ENCODE measurements at regions not wholly inside any gene's neighbourhood (a gene's known extent, or its start where the extent isn't known, plus 50 kb on each side); places are given as distances from the start of the nearest gene placed in this dataset.
"Not testable (repeated sequence)": the region's sequence is repeated elsewhere in the genome, so short reads cannot be mapped to it uniquely, and the experiment has no call there.

GRCh38 chr7:150047329-150047728, 173.6 kb downstream of the ATP6V0E2 start:
- not testable (repeated sequence) for DNase-seq

GRCh38 chr7:150047772-150048171, 174.0 kb downstream of the ATP6V0E2 start:
- DNase-seq: not testable (repeated sequence)

GRCh38 chr7:150048244-150049011, 174.7 kb downstream of the ATP6V0E2 start:
- DNase-seq: not testable (repeated sequence)

DNA sequence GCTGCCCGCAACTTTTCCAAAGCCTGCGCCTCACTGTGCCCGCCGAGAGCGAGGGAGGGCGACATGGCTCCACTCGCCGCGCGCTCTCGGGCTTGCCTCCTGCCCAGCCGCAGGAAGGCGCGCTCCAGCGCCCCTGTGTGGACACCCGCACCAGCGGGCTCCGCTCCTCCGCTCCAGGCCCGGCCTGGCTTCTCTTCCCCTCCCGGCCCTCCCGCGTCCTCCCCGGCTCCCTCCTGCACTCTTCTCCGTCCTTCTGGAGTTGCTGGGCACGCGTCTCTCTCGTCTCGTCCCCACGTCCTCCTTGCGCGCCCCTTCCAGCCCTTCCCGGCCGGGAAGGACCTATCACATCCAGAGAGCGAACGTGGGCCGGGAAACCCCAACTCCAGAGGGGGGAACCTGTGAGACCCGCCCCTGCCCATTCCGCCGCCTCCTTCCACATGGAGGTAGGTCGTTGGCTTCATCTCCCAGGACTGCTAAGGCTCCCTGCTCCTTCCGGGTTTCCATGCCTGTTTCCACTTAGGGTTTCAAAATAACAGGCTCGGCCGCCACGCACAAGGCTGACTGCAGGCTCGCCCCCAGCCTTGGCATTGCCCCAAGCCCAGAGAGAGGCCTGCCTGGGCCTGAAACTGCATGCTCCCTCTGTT, 175.4 kb downstream of the ATP6V0E2 start:
- not testable (repeated sequence) for DNase-seq

DNA sequence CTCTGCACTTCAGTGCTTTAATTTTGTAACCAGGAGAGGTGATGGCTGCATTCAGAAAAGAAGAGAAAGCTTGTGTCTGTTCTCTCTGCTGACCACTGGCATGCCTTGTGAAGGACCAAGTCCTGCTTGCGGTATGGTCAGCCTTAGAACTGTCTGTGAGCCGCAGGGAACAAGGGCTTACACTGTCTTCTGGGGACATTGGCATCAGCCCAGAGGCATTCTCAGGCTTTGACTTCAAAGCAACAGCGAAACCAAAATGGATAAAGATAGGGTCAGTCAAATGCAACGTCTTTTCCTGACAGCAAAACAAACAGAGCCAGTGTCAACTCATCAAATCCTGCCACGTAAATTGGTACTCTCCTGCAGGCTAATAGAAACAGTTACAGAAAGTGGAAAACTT, 179.6 kb downstream of the ATP6V0E2 start:
- not testable (repeated sequence) for DNase-seq

- DNase-seq: not testable (repeated sequence)
Observed at GRCh38 chr7:150054242-150054641, 180.5 kb downstream of the ATP6V0E2 start.

DNA sequence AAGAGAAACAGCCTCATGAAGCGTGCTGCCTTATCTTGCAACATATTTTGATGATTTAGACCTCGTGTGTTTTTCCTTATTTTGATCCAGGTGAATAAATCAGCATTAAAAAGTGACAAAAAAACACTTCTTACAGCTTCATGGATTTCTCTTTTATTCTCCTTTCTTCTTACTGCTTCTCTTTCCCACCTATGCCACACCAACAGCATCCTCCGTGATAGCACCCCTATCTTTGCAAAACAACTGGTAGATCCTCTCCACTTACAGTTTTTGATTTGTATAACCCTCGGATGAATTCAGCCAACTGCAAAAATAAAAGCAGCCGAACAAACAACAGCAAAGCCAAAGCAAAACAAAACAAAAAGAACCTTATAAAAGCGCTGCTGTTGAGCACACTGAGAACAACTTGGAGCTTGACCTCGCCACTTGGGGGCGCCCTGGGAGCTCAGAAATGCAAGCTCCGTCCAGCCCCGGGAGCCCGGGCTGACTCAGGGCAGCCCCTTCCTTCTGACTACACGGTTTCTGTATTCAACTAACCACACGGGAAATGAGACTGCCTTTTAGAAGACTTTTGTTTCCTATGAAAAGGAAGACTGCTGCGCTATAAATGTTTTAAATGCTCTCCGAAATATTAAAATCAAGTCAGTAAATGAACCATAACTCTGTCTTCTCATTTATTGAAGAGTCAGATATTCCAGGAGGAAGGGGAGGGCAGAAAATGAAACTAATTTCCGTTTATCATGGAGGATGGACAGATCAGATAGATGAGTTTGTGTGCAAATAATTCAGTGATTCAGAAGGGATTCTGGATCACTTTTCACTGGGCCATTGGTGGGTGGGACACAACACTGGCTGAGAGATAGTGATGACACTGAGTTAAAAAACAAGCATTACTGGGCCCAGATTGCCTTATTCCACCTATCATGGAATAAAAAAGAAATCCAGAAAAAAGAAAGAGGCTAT, 186.8 kb downstream of the ATP6V0E2 start:
- DNase-seq: peak; percentile 73

- DNase-seq: not testable (repeated sequence)
Observed at GRCh38 chr7:150063195-150063594, 189.4 kb downstream of the ATP6V0E2 start.

GRCh38 chr7:150069555-150070313, 196.0 kb downstream of the ATP6V0E2 start:
- DNase-seq: not testable (repeated sequence)

DNA sequence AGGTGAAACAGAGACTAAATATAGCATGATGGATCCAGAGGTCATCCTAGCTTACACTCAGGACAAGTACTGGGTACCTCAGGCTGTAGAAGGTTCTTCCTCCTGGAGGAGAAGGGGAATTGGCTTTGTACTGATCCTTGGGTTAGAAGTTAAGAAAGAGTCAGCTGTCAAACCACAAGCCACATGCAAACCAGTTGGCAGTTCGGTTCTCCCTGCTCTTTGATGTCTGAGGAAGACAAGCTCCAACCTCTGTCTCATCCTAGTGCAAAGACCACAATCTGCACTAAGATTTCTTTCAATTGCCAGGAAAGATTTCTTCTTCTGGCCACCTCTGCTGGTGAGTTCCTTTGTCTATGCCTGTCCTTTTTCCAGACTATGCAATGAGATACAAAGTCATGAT, 203.8 kb downstream of the ATP6V0E2 start:
- not testable (repeated sequence) for DNase-seq

- DNase-seq: not testable (repeated sequence)
Observed at GRCh38 chr7:150081865-150082264, 208.1 kb downstream of the ATP6V0E2 start.

DNA sequence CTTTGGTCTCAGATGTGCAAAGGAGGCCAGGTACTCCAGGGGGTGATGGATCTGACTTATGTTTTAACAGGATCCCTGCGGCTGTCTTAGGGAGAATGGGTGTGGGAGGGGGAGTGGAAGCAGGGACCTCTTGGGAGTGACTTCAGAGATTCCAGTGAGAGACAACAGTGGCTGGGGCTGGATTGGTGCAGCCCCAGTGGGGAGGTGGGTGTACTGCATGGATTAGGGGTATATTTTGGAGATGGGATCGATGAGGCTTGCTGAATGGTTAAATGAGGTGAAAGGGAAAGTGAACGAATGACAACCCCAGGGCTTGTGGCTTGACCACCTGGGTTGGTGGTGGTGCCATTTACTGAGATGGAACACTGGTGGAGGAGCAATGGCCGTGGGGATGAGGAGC, 211.0 kb downstream of the ATP6V0E2 start:
- DNase-seq: not testable (repeated sequence)

GRCh38 chr7:150087478-150087877, 213.7 kb downstream of the ATP6V0E2 start:
- DNase-seq: not testable (repeated sequence)

DNA sequence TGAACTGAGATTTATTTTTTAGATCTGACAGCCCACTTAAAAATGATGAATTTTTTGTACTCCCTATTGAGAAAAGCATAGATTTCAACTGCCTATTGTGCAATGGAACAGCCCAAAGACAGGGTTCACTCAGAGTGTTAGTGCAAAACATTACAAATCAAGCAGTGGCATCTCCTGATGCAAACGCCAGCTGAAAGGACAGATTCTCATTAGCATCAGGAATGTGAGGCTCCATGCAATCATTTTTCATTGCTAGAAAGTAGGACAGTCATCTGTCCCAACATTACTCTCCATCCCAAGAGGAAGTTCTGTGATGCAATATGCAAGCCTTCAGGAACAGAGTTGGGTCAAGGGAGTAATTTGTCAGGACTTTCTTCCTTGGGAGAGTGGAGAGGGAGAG, 215.4 kb downstream of the ATP6V0E2 start:
- DNase-seq: not testable (repeated sequence)

DNA sequence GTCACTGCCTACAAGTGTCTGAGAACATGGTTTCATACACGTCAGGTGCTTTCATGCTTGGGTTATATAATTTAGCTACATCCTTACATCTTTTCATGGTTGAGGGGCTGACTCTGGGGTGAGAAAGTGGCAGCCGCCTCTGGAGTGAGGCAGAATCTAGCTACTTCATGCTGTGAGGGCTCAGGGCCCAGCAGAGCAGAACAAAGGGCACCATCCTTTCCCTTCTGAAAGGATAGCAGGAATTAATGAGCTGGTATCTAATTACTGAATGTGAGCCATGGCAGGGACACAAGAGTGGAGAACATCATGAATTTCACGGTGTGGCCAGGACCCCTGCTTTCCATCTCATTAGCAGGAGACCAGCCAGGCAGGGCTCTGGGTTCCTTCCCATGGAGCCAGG, 217.0 kb downstream of the ATP6V0E2 start:
- not testable (repeated sequence) for DNase-seq

GRCh38 chr7:150093897-150094296, 220.1 kb downstream of the ATP6V0E2 start:
- DNase-seq: not testable (repeated sequence)

DNA sequence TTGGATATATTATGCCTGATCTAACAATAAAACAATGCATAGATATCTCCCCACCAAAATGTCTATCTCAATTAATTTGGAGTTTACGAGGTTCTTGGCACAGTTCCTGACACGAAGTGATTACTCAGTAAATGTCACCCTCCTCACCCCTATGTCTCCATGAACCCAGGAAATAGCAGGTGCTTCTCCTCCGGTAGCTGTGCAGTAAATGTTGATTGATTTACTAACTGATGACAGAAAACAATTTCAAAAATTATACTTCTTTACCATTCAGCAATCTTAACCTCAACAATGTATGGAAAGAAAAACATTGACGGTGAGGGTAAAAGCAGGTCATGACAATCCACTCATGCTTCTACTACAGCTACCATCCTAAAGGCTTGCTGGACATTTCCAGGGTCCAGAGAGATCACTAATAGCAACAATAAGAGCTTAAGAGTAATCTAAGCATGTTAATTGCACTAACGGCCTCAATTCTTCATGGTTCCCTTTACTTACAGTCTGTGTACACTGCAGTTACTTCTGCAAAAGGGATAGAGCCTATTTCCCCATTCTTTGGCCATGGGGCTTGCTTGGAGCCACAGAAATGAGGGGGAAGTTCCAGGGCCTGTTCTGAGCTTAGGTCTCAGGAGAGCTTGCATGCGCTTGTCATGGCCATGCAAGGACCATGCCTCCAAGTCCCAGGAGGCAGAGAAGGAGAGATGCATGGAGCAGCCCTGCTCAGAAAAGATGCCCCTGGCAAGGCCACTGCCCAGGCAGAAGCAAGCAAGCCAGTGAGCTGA, 222.6 kb downstream of the ATP6V0E2 start:
- DNase-seq: not testable (repeated sequence)

GRCh38 chr7:150098592-150098991, 224.6 kb upstream of the LRRC61 start:
- not testable (repeated sequence) for DNase-seq

DNA sequence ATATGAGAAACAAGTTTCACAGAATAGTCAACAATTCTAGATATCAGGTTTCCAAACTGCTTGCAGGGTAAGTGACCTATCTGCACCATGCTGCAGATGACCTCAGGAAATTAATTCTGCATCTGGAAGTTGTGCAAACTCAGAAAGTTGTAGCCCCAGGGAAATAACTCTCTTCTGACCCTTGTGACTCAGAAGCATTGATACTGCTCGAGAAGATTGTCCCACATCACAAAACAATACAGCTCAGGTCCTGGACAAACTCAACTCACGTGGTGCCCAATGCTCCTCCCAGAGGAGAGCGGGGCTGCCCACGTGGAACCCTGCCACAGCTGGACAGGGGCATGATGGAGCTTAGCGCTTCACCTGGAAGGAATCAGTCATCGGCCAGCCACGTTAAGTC, 221.9 kb upstream of the LRRC61 start:
- DNase-seq: not testable (repeated sequence)

- not testable (repeated sequence) for DNase-seq
Observed at GRCh38 chr7:150107283-150107682, 215.9 kb upstream of the LRRC61 start.

DNA sequence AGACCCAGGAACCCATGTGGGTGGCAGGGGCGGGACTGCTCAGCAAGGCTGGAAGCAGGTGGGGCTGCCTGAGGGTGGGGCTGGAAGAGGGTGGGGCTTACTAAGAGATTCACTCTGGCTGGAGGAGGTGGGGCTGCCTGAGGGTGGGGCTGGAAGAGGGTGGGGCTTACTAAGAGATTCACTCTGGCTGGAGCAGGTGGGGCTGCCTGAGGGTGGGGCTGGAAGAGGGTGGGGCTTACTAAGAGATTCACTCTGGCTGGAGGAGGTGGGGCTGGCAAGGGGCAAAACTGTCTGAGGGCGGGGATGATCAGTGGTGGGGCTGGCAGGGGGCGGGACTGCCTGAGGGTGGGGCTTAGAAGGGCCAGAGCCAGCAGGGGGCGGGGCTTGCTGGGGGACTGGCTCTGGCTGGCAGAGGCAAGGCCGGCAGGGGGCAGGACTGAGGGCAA, 212.8 kb upstream of the LRRC61 start:
- not testable (repeated sequence) for DNase-seq
